HG03066 (cell line): ENCODE measurements at regions not wholly inside any gene's neighbourhood (a gene's known extent, or its start where the extent isn't known, plus 50 kb on each side); places are given as distances from the start of the nearest gene placed in this dataset.

ENCODE experiments used
- ATAC-seq: cut with Tn5 transposase; IDR thresholded peaks from one replicate; pipeline ENCODE4 v1.9.1; 2021; ENCODE audit warnings: low read depth; ENCODE audit not compliant: unreplicated experiment

GRCh38 chr16:72371307-72372086 lies 199.5 kb upstream of the PMFBP1 start:
- no peak for ATAC-seq

DNA sequence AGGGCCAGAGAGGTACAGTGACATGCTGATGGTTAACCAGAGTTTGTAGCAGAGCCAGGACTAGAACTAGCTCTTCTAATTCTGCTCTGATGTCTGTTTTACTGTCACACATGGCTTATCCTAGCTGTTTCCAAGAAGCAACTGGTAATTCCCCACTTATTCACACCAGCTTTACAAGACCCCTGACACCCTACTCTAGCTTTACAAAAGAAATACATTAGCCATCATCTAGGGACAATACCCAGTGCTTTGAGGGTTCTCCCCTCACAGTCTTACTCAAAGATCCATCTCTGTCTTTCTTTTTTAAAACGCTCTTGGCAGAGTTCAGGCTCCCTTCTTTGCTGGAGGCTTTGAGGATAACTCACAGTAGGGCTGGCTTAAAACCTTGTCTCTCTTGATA lies 197.3 kb upstream of the PMFBP1 start:
- no peak for ATAC-seq

DNA sequence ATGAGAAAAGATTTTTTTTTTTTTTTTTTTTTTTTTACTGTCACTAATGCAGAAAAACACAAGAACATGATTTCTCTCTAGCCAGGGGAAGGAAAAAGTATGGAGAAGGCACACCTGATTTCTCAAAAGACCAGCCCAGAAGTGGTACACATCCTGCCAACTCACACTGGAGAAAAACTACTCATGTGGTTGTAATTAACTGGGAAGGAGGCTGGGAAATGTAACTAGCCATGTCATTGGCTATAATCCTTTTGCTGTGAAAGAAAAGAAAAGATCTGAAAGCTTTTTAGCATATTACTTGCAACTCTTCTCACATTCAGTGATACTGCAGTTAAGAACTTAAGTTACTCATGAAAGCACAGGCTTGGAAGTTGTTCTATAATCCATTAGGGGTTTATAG lies 195.9 kb upstream of the PMFBP1 start:
- no peak for ATAC-seq

- ATAC-seq, result no peak
Measured at GRCh38 chr16:72362973-72363372, 191.0 kb upstream of the PMFBP1 start.

DNA sequence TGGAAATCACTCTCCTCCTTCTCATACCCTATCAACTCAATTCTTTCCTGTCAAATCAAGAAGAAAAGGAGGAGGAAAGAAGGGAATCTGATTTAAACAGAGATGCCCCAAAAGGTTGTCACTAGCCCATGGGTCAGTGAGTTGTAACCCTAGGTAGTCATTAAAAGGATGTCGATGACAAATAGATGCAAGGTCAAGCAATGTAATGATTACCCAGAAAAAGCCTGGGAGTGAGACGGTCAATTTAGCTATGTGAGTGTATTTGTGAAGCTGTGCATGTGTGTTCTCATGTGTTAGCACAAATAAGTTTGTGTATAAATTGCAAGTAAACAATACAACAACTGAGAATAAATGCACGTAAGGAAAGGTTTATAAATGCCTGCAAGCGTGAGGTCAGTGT lies 190.5 kb upstream of the PMFBP1 start:
- ATAC-seq, result no peak

DNA sequence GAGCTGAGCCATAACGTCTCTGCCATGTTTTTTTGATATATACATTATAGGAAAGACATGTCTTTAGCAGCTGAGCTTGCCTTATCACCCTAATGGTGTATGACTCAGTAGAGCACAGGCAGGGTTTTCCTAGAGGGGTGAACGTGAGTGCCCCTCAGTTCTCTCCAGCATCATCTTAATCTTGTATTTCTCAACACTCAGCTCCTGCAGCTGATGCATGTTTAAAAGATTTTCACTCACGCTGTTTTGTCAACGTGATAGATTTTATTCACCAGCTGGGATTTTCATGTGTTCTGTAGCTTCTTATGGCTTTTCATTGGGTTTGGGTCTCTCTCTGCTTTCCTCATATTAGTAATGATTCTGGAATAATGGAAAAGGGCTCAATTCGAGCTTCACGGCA lies 186.0 kb upstream of the PMFBP1 start:
- no peak for ATAC-seq

DNA sequence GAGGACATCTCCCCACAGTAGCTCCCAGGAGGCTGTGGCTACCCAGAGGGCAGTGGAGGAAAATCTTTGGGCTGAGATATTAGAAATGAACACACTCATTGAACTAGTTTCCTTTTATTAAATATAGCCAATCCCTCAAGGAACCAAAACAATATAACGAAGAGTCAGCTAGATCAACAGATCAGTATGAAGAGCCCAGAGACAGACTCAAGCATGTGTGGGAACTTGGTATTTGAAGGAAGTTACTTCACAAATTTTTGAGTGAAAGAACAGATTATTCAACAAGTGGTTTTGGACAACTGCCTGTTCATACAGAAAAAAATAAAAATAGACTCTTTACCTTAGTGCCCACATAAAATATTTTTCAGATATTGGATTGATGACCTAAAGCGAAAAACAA lies 183.6 kb upstream of the PMFBP1 start:
- ATAC-seq, result no peak

DNA sequence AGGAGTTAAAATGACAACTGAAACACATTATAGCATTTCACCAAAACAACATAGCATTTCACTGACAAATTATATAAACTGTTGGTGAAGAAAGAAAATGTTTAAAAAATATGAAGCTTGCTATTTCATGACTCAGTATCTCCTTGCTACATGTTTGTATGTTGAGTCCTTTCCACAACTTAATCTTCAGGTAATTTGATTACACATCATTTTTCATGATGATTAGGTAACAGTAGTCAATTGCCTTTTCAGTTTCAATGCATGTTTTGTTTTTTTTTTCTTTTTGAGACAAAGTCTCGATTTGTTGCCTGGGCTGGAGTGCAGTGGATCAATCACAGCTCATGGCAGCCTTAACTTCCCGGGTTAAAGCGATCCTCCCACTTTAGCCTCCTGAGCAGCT lies 177.8 kb upstream of the PMFBP1 start:
- ATAC-seq, result no peak

DNA sequence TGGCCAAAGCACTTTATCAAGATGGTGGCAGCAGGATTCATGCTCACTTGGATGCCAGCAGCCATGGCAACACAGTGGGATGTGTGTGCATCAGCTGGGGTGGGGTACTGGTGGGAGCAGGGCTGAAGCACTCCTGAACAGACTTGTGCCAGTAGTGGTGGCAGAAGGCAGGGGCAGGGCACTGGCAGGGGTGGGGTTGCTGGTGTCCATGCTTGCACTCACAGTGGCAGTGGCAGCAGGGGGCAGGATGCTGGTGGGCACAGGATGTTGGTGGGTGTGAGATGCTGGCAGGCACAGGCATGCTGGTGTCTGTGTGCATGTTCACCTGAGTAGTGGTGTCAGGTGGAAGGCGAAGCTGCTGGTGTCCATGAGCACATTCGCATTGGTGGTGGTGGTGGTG lies 161.0 kb upstream of the PMFBP1 start:
- ATAC-seq, result no peak

GRCh38 chr16:72324578-72324977 lies 152.6 kb upstream of the PMFBP1 start:
- no peak for ATAC-seq

DNA sequence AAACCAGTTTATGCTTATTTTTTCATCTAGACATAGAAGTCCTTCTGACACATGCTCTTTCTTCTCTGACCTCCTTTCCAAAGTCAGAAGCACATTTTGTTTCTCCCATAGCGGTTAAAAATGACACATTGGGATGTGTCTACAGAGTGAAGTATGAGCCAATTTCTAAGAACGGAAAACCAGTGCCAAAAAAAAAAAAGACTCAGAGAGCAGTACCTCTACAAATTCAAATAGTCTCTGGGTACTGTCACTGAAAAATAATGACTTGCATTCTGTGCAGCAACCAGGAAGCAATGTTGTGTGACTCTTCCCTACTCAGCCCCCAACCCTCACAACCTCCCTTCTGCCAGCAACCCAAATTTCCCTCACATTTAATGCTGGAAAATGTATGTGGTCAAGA lies 145.5 kb upstream of the PMFBP1 start:
- ATAC-seq, result no peak

DNA sequence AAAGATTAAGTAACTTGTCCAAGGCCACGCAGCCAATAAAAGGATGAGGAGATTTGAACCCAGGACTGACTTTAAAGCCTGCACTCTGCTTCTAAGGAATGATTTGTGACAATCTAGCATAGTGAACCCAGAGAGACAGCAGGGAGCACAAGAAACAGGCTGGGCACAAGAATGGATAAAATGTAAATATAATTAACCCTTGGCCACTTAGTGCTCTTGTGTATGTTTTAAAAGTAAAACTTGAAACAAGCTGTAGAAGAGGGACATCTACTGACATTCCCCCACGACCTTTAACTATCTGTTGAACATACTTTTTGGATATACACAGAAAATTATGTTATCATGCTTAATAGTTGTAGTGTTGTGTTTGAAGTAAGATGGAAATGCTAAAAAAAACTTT lies 141.9 kb upstream of the PMFBP1 start:
- ATAC-seq, result no peak

DNA sequence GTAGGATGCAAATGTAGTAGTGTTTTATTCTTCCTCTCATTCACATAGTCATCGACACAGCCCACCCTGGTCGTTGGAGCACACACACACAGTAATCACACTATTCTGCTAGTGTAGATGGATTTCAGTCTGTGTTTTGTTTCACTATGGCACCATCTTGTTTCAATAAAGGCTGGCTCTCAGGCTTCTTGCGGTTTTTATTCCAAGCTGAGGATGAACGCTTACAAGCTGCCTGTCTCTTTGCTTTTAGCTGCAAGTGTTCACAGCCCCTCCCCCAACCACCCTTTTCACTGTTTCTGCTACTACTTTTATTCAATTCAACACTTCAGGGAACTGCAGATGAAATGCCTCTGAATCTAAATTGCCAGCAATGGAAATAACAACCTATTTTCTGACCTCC lies 140.9 kb upstream of the PMFBP1 start:
- no peak for ATAC-seq

DNA sequence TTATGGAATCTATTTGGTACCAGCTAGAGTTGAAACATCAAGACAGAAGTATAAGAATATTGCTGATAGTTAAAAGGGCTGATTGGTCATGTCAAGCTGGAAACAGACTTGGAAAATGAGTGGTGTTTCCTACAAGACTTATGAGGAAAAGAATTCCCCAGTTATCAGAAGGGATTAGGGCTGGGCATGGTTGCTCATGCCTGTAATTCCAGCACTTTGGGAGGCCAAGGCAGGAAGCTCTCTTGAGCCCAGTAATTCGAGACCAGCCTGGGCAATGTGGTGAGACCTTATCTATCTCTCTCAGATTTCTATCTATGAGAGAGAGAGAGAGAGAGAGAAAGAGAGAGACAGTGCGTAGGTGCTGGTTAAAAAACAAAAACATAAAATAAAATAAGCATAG lies 139.5 kb upstream of the PMFBP1 start:
- no peak for ATAC-seq

- no peak for ATAC-seq
Measured at GRCh38 chr16:72309001-72309400, 137.0 kb upstream of the PMFBP1 start.

DNA sequence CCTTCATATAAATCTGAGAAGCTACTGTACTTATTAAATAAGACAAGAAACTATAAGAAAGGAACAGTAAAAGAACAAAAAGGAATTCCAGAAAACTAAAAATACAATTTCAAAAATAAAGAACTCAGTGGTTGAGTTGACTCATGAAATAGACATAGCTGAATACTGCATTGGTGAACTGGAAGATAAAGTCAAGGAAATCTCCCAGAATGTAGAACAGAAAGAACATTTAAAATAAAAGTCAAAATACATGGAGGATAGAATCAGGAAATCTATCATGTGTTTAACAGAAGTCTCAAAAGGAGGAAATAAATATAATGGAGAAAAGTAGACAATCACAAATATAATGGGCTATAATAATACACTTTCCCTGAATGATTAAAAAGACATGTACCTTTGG lies 136.4 kb upstream of the PMFBP1 start:
- no peak for ATAC-seq

- no peak for ATAC-seq
Measured at GRCh38 chr16:72302332-72302731, 130.4 kb upstream of the PMFBP1 start.

GRCh38 chr16:72301523-72302236 lies 129.7 kb upstream of the PMFBP1 start:
- no peak for ATAC-seq

DNA sequence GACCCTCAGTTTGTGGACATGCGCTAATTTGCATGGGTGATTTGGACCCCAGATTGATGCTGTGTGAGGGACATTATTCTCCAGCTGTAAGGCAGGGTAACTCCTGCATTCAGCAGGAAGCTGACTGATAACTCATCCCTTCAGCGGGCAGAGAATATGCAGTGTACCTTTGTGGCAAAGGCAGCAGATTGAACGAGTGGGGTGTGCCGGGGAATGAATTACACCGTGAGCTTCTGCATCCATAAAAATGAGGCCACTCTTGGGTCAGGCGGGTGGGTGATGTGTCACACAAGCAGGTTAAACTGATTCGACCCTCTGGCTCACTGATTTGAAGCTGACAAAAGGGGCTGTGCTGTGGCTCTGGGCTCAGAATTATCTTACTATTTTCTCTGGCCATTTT lies 128.9 kb upstream of the PMFBP1 start:
- no peak for ATAC-seq

GRCh38 chr16:72299684-72300243 lies 127.8 kb upstream of the PMFBP1 start:
- no peak for ATAC-seq

DNA sequence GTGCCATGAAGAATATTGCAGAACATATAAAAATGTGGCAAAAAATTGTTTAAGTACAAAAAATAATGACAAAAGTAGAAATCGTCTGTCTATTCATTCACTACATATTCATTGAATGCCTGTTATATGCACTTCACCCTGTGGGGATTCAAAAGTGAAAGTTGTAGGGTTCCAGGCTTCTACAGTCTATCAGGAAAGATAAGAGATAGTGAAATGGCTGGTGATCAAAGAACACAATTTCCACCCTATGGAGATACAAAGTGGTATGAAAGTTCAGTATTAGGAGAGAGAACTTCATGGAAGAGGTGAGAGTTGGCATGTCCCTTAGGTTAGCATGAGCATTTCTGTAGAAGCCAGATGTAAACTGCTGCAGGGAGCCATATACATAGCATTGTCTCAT lies 127.0 kb upstream of the PMFBP1 start:
- ATAC-seq, result no peak

- no peak for ATAC-seq
Measured at GRCh38 chr16:72295914-72296313, 124.0 kb upstream of the PMFBP1 start.
